ENCODE measurements at regions not wholly inside any gene's neighbourhood (a gene's known extent, or its start where the extent isn't known, plus 50 kb on each side); places are given as distances from the start of the nearest gene placed in this dataset.

DNA sequence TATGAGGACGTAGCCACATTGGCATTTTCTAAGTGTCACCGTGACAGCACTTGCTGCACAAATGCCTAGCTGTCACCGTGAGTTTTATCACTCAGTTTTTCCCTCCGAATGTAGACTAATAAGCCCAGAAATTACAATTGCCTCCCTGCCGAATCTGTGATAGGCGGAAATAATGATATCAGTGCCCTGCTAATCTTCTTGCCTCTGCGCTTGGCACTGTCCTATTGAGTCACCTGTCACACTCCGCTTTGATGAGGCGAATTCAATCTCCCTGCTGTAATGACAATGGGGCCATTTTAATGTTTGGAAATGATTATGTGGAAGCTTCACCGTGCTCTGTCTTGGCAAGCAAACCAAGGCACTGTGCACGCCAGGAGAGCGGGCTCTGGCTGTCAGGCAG is 112.8 kb downstream of the LINC00237 start:
- no peak for DNase-seq (ENCODE audit: low read depth)

DNA sequence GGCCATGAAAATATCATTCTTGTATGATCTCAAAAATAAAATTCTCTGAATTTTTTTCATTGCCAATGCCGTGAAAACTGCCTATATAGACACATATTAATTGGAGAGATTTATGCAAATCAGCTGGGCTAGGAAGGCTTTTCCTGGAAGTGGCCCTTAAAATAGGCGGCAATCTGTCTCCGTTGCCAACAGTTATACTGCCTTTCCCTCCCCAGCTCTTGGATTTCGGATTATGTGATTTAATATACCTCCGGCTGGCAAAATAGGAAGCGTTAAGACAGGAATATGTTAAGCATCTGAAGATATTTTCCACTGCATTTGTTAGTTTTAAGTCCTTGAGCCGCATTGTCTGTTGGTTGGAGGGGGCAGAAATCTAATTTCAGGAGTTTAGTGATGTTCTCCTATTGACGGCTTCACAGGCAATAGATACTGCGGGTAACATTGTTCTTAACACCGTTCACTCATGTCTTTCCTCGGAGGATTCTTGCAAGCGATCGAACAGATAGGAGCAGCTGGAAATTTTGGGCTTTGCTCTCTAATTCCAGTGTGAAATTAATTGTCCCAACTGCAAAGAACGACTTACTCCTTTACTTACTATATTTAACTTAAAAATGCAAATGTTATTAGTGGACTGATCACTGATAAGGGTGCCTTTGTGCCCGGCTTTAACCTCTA is 113.3 kb downstream of the LINC00237 start:
- no peak for DNase-seq (ENCODE audit: low read depth)

DNA sequence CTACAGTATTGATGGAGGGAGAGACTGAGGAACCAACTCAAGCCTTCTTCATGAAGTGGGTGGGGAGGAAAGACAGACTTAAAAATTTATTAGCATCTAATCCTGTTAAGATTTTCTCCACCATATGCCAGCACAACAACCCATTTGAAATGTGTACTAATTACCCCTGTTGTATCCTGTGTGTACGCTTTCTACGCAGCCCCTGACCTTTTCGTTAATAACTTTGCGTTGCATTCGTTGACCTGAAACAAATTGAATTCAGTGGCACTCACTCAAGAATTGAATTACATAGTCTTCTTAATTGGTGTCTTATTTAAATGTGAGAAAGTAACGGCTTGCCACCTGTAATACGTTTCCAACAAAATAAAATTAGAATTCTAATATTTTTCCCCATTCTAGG is 113.9 kb downstream of the LINC00237 start:
- DNase-seq (ENCODE audit: low read depth): no peak

DNA sequence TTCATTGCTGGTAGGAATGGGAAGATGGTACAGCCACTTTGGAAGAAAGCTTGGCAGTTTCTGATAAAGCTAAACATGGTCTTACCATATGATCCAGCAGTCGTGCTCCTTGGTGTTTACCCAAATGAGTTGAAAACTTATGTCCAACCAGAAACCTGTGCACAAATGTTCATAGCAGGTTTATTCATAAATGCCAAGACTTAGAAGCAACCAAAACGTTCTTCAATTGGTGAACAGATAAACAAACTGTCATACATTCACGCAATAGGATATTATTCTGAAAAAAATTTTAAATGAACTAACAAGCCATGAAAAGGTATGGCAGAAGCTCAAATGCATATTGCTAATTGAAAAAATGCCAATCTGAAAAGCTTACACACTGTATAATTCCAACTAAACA is 117.1 kb downstream of the LINC00237 start:
- no peak for DNase-seq (ENCODE audit: low read depth)

DNA sequence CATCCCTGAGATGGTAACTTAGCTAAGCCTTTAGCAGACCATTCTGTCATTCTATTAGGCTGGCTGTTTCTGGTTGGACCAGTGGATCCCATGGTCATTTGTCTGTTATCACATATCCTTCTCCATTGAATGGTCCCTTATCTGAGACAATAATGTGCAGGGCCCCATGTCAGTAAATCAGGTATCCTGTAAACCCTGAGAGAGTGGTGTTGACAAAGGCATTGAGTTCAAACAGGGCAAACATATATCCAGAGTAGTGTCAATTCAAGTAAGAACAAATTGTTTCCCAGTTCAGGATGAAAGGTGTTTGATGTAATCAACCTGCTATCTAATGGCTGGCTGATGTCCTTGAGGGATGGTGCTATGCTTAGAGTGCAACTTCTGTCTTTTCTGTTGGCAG is 126.2 kb downstream of the LINC00237 start:
- no peak for DNase-seq (ENCODE audit: low read depth)

DNA sequence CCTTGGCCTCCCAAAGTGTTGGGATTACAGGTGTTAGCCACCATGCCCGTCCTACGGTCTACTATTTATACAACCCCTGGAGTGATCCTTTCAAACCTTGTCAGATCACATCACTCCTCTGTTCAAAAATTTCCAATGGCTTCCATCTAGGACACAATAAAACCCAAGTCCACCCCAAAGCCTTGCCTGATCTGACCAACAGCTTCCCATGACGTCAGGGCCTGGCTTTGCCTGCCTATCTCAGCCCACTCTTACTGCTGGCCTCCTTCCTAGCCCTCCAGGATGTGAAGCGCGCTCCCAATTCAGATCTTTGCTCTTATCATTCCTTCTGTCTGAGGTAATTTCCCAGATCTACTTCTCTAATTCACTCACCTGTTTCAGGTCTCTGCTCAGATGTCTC is 128.4 kb downstream of the LINC00237 start:
- DNase-seq (ENCODE audit: low read depth): no peak

DNA sequence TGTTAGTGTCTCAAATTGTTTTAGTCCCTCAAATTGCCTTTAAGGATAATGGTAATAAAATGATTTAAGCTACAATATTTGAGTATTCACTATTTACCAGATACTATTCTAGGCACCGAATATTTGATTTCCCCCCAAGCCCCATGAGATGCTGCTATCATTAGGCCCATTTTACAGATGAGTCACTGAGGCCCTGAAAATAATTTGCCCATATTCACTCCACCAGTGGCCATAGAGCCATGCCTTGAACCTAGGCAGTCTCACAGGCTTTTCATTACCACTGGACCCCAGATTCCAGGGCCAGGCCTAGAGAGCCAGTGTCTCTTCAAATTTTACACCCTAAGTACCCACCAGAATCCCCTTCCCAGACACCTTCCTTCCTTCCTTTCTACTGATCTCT is 133.7 kb downstream of the LINC00237 start:
- no peak for DNase-seq (ENCODE audit: low read depth)

DNA sequence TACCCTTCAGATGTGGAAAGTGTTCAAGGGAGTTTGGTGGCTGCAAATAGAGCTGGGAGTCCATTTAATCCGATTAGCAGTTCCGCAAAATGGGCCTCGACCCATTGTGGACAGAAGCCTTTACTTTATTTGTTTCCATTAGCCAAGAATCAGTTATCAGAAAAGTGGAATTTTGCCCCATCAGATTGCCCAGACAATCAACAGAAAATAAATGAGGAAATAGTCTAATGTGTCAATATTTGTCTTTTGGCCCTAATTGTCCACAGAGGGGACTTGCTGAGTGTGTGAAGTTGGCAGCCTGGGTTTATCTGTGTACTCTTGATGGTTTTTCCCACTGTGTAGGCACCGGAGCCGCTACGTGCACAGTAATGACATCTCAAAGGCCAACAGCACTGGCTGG is 134.3 kb downstream of the LINC00237 start:
- no peak for DNase-seq (ENCODE audit: low read depth)

DNA sequence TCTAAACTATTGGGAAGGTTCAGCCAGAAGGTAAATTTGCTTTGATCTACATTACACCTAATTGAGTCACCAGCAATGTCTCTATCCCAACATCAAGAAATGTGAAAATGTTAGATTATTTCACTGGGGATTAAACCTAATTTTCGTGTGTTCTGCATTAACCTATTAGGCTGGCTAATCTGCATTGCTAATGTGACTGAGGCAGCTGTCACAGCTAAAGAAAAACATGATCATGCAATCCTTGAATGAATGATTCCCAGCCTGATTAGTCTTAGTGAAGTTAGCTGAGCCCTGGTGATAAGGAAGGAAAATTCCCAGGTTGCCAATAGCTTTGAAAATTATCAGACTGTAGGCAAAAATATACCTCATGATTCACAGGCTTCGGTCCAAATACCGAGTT is 135.3 kb downstream of the LINC00237 start:
- DNase-seq (ENCODE audit: low read depth): no peak

DNA sequence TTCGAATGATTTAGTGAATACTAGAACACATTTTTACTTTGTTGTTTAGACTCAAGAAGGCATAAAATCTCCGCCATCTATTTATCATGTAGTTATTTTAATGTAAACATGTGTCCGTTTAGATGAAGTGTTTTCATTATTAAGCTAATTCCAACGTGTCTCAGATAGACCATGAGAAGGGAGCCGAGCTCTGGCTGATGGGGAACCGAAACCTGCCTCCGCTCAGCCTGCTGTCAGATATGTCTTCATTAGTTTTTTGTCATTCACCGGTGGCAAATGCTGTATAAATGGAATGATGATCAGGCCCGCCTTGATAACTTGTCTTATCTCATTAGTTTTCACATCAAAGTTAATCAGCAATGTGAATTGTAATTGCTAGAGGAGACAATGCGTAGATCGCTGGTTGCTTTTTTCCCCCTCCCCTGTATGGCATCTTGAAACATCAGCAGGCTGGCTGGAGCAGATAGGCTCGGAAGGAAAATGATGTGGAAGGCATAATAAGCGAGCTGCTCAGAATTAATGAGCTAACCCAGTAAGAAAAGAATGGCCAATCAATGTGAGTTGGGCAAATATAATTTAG is 136.4 kb downstream of the LINC00237 start:
- DNase-seq (ENCODE audit: low read depth): no peak

DNA sequence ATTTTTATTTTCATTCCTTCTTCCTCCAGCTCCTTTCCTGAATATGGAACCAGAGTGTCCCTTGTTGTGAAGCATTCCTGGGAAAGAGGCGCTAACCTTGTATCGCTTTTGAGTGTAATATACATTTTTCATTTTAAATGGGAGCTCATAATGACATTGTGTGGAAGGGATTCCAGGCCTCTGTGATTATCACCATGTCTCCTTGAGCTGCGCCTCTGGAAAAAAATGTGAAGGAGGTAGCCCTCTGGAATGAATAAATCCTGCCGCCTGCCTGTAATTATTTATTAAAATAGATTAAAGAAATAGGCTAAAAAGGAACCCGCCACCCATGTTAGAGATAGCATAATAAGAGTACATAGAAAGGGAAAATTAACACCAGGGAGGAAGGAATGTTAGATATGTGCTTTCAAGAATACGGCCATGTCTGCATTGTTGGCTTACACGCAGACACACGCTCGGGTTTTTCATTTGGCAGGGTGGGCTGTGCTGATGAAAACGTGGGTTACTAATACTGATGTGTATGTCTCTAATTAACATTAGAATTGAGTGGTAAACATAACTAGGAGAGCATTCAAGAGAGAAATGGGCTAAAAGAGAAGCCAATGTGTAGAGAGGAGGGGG is 138.5 kb downstream of the LINC00237 start:
- no peak for DNase-seq (ENCODE audit: low read depth)

DNA sequence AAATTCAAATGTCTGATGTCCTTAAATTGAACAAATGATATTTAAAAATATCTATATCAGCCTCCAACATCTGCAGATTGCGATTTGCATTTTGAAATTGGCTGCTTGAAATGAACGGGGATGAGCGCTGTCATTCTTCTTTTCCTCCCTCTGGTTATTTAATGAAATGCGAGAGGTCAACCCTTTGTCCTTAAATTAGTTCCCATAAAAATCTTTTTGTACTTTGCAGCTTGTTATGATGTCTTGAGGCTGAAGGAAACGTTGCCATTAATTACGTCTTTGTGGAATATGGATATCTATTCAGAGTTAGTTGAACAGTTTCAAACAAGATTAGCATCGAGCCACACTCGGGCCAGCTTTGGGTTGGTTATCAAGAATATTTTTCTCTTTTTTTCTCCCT is 140.0 kb downstream of the LINC00237 start:
- no peak for DNase-seq (ENCODE audit: low read depth)

DNA sequence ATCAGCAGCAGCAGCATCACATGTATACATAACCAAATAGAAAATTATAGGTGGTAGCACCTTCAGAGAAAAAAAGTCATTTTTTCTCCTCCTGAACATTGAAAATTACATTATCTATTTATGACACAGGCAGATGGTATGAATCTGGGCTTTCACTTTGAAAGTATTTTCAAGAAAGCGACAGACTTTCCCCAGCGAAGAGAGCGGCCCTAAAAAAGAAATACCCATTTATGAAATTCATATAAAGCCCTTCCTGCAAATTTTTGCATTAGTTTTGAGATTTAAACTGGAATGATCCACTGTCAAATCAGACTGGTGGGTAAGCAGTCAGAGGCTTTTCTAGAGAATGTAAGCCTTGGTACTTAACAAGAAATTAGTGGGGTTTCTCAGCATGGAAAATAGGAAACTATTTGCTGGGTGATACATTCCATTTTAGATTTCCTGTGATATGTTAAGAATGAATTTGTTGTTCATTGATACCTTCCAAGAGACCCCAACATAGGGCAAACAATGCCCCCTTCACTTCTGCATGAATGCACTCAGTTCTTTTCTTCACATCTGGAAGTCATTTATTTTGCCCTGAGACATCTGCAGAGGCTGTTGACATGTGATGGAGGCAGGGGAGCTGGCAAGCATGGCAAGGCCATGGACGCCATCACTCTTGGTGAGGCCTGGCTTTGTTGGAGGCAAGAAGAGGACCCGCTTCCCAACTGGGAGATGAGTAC is 147.0 kb downstream of the LINC00237 start:
- no peak for DNase-seq (ENCODE audit: low read depth)

DNA sequence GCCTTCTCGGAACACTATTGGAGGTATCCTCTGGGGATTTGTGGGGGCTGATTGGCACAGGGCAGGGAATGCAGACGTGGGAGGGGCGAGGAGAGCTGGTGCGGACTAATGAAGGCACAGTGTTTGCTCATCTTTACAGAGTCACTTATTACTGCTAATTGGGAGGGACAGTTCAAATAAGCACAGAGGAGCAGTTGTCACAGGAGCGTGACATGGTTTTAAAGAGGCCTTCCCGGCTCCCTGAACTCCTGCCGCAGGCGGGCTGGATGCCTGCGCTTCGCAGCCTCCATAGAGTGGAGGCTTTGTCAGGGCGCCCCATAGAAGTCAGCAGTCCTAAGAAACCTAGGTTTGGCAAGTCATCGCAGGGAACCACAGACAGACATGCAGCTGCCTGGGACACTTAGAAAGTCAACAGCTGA is 149.6 kb downstream of the LINC00237 start:
- no peak for DNase-seq (ENCODE audit: low read depth)

DNA sequence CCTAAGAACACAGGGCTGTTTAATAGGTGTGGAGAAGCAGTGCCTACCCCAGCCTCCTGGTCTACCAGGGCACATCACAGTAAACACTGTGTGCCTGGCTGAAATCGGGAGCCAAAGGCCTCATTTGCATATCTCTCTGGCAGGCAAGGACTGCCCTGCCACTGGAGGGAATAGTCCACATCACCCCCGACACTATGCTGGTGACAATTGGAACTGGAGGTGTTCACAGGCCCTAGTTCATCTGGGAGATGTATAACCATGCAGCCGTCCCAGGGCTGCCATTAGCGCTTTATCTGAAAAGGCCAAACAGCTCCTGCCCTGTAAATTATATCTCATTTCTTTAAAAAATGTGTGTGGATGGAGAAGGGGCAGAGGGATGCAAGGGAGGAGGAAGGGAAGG is 150.3 kb downstream of the LINC00237 start:
- no peak for DNase-seq (ENCODE audit: low read depth)

DNA sequence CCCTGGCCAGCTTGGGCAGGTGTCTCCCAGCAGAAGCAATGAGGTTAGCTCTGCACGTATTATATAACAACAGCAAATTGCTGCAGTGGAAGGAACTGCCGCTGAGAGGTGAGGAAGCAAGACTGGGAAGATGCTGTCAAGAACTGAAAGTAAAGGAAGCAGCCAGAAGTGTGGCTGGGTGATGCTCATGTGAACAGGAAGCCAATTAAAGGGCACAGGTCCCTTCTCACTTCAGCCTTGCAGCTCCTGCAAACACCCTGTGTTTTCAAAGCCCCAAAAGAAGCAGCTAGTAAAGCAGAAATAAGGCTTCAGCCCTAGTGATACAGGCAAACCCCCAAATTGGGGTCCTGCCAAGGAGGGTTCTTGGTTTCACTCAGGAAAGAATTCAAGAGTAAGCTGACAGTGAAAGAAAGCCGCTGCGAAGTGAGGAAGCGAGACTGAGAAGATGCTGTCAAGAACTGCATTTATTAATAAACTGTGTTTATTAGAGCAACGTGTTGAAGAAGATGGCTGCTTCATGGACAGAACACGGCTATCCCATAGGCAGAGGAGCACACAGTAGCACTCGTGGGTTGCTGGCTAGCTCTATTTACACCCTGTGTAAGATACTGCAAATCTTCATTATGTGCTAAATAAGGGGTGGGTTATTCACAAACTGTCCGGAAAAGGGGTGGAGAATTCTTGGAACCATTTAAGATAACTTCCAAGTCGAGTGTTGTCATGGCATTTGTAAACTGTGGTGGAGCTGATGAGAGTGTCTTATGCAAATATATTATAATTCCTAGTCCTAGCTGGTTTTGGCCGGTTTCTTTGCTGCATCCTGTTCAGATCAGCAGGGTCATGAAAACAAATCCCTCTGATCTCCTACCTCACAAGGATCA is 152.2 kb downstream of the LINC00237 start:
- DNase-seq (ENCODE audit: low read depth): no peak

DNA sequence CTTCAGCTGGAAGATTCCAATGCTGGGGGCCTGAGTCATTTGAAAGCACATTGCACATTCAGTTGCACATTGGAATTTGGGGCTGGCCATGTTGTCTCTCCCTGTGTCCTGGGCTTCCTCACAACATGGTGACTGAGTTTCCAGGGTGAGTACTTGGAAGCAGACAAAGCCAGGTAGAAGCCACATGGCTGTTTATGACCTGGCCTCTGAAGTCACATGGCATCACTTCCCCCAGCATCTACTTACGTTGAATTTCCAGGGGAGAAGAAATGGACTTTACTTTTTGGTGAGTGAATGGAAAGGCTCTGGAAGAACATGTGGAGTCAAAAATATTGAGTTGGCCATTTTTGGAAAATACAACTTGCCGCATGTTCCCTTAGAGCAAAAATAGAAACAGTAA is 155.5 kb downstream of the LINC00237 start:
- no peak for DNase-seq (ENCODE audit: low read depth)

DNA sequence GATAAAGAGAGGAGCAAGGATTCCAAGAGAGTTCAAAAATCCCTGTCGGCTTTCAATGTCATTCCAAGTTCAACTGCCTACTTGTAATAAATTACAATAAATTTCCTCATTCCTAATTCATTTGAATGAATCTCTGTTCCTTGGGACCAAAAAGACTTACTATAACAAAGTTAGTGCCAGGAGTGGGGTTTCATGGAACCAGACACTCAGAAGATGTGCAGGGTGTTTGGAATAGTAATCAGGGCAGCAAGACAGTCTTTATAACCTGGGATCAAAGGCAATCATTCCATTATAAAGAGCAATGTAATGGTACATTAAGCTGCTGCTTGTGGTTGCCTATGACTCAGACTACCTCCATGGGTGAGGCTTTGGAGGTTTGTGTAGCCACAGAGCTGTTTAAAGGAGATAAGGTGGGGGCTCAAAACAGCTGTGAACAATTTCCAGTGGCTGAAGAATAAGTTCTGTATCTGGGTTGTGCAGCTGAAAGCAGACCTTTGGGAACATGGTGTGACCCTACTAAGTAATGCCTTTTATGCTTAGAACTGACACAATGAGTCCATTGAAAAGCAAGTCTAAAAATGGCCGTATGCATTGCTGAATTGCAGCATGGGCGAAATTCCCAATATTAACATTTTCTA is 159.9 kb downstream of the LINC00237 start:
- DNase-seq (ENCODE audit: low read depth): peak; percentile 25

DNA sequence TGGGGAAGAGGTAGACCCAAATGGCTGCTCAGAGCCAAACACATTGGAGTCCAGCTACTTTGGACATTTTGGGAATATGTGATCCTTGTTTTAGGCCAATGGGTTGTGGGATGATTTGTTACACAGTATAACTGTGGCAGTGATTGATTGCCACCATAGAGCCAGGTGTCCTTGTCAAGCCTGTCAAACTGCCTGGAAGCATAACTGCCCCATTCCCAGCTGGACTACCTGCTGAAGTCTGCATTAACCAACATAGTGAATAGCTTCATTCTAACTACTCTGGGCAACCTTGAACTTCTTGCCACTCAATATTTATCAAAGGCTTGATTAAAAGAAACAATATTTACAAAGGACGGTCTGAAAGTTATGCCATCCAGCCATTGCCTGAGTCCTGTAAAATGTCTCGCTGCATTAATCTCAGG is 164.7 kb downstream of the LINC00237 start:
- no peak for DNase-seq (ENCODE audit: low read depth)

DNA sequence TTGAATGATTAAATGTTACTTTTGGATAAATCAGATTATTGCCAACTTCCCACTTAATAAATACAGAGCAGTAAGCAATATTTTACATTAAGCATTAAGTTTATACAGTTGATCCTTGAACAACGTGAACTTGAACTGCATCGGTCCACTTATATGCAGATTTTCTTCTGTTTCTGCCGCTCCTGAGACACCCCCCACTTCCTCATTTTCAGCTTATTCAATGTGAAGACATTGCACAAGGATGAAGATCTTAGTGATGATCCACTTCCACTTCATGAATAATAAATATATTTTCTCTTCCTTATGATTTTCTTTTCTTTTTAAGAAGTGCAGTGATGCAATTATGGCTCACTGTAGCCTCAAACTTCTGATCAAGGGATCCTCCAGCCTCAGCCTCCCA is 167.2 kb downstream of the LINC00237 start:
- no peak for DNase-seq (ENCODE audit: low read depth)

DNA sequence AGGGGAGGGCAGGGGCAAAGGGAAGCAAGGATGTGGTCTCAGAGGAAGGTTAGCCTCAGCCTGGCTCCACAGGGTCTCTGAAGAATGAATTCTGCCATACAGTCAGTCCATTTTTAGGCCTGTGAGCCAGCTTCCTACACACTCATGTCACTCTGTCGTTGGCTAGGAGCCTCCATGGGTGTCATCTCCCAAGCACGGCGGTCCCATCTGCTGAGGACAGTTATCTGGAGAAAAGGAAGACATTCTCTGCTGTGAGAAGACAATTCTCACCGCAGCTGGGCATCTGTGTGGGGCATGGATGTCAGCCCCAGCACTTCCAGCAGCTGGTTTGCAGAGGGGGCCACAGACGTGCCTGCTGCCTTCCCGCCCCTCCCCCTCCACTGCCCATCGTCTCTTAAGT is 167.6 kb downstream of the LINC00237 start:
- DNase-seq (ENCODE audit: low read depth): no peak

All from HT1080 (cell line).